Stimulated activated CD4-positive, alpha-beta T cell treated with anti-CD3 and anti-CD28 coated beads, Interleukin-15, amount 100 ng/mL, for 24 hours (primary cell): ENCODE measurements at regions not wholly inside any gene's neighbourhood (a gene's known extent, or its start where the extent isn't known, plus 50 kb on each side); places are given as distances from the start of the nearest gene placed in this dataset.
"Not testable (repeated sequence)": the region's sequence is repeated elsewhere in the genome, so short reads cannot be mapped to it uniquely, and the experiment has no call there.

ENCODE experiments used
- DNase-seq: peaks from one replicate; pipeline ENCODE4 v3.0.0-alpha.2; 2020

GRCh38 chr6:130676077-130676772 is 151.0 kb upstream of the SMLR1 start:
- no peak for DNase-seq

- no peak for DNase-seq
These were observed 150.4 kb upstream of the SMLR1 start for GRCh38 chr6:130676773-130677144.

- DNase-seq = no peak
These were observed 149.9 kb upstream of the SMLR1 start for GRCh38 chr6:130677312-130677711.

- no peak for DNase-seq
These were observed 149.4 kb upstream of the SMLR1 start for GRCh38 chr6:130677766-130678165.

- no peak for DNase-seq
These were observed 147.5 kb upstream of the SMLR1 start for GRCh38 chr6:130679684-130680083.

- no peak for DNase-seq
These were observed 147.1 kb upstream of the SMLR1 start for GRCh38 chr6:130680116-130680515.

GRCh38 chr6:130681028-130681427 is 146.2 kb upstream of the SMLR1 start:
- DNase-seq = no peak

GRCh38 chr6:130682066-130682465 is 145.1 kb upstream of the SMLR1 start:
- DNase-seq = no peak

GRCh38 chr6:130683761-130684517 is 143.3 kb upstream of the SMLR1 start:
- DNase-seq = no peak

- no peak for DNase-seq
These were observed 134.5 kb upstream of the SMLR1 start for GRCh38 chr6:130692659-130693058.

- no peak for DNase-seq
These were observed 133.3 kb upstream of the SMLR1 start for GRCh38 chr6:130693944-130694343.

- no peak for DNase-seq
These were observed 132.6 kb upstream of the SMLR1 start for GRCh38 chr6:130694606-130695005.

- no peak for DNase-seq
These were observed 130.4 kb upstream of the SMLR1 start for GRCh38 chr6:130696806-130697205.

GRCh38 chr6:130697271-130697994 is 129.8 kb upstream of the SMLR1 start:
- no peak for DNase-seq

GRCh38 chr6:130697995-130698535 is 129.1 kb upstream of the SMLR1 start:
- peak; percentile 74 for DNase-seq

GRCh38 chr6:130699742-130700141 is 127.5 kb upstream of the SMLR1 start:
- DNase-seq = no peak

- no peak for DNase-seq
These were observed 126.8 kb upstream of the SMLR1 start for GRCh38 chr6:130700397-130700796.

- DNase-seq = no peak
These were observed 118.9 kb upstream of the SMLR1 start for GRCh38 chr6:130708338-130708737.

- DNase-seq = not testable (repeated sequence)
These were observed 115.6 kb upstream of the SMLR1 start for GRCh38 chr6:130711641-130712040.

- DNase-seq = no peak
These were observed 114.1 kb upstream of the SMLR1 start for GRCh38 chr6:130713144-130713543.

- no peak for DNase-seq
These were observed 112.1 kb upstream of the SMLR1 start for GRCh38 chr6:130715058-130715457.

- no peak for DNase-seq
These were observed 110.7 kb upstream of the SMLR1 start for GRCh38 chr6:130716466-130716865.

- DNase-seq = no peak
These were observed 109.5 kb upstream of the SMLR1 start for GRCh38 chr6:130717657-130718056.
